HG03442 (cell line): ENCODE measurements at regions not wholly inside any gene's neighbourhood (a gene's known extent, or its start where the extent isn't known, plus 50 kb on each side); places are given as distances from the start of the nearest gene placed in this dataset.
A peak's percentile ranks its signal among the peaks of the same experiment; 100 is the strongest.
"Not testable (repeated sequence)": the region's sequence is repeated elsewhere in the genome, so short reads cannot be mapped to it uniquely, and the experiment has no call there.

ENCODE experiments used
- ATAC-seq: cut with Tn5 transposase; IDR thresholded peaks from one replicate; pipeline ENCODE4 v1.9.1; 2021; ENCODE audit warnings: mild to moderate bottlenecking, moderate library complexity; ENCODE audit not compliant: unreplicated experiment

GRCh38 chr5:130386155-130386554 is 481.9 kb downstream of the CHSY3 start:
- no peak for ATAC-seq

- ATAC-seq: no peak
These were observed 481.4 kb downstream of the CHSY3 start for GRCh38 chr5:130385656-130386055.

GRCh38 chr5:130365956-130366355 is 461.7 kb downstream of the CHSY3 start:
- no peak for ATAC-seq

GRCh38 chr5:130350131-130350530 is 445.9 kb downstream of the CHSY3 start:
- no peak for ATAC-seq

GRCh38 chr5:130337179-130337888 is 433.1 kb downstream of the CHSY3 start:
- ATAC-seq: no peak

- ATAC-seq: no peak
These were observed 430.9 kb downstream of the CHSY3 start for GRCh38 chr5:130335117-130335516.

- ATAC-seq: no peak
These were observed 428.8 kb downstream of the CHSY3 start for GRCh38 chr5:130333089-130333488.

- no peak for ATAC-seq
These were observed 427.1 kb downstream of the CHSY3 start for GRCh38 chr5:130331332-130331731.

GRCh38 chr5:130324953-130325671 is 420.8 kb downstream of the CHSY3 start:
- no peak for ATAC-seq

GRCh38 chr5:130323804-130324454 is 419.7 kb downstream of the CHSY3 start:
- ATAC-seq: peak; percentile 100

- ATAC-seq: no peak
These were observed 417.7 kb downstream of the CHSY3 start for GRCh38 chr5:130321931-130322330.

GRCh38 chr5:130316971-130317680 is 412.9 kb downstream of the CHSY3 start:
- ATAC-seq: no peak

GRCh38 chr5:130295235-130295634 is 391.0 kb downstream of the CHSY3 start:
- no peak for ATAC-seq

- not testable (repeated sequence) for ATAC-seq
These were observed 390.5 kb downstream of the CHSY3 start for GRCh38 chr5:130294798-130295197.

GRCh38 chr5:130290219-130290618 is 386.0 kb downstream of the CHSY3 start:
- ATAC-seq: no peak

GRCh38 chr5:130289132-130290088 is 385.1 kb downstream of the CHSY3 start:
- ATAC-seq: no peak

GRCh38 chr5:130287438-130287837 is 383.2 kb downstream of the CHSY3 start:
- ATAC-seq: no peak

GRCh38 chr5:130286971-130287370 is 382.7 kb downstream of the CHSY3 start:
- no peak for ATAC-seq

- no peak for ATAC-seq
These were observed 377.8 kb downstream of the CHSY3 start for GRCh38 chr5:130282049-130282448.

- no peak for ATAC-seq
These were observed 376.4 kb downstream of the CHSY3 start for GRCh38 chr5:130280528-130281217.
